ENCODE measurements at regions not wholly inside any gene's neighbourhood (a gene's known extent, or its start where the extent isn't known, plus 50 kb on each side); places are given as distances from the start of the nearest gene placed in this dataset.
A peak's percentile ranks its signal among the peaks of the same experiment; 100 is the strongest.
"Not testable (repeated sequence)": the region's sequence is repeated elsewhere in the genome, so short reads cannot be mapped to it uniquely, and the experiment has no call there.

- no peak for DNase-seq (ENCODE audit: low spot score)
Observed at GRCh38 chr2:53610260-53610659, 157.3 kb upstream of the CHAC2 start.

DNA sequence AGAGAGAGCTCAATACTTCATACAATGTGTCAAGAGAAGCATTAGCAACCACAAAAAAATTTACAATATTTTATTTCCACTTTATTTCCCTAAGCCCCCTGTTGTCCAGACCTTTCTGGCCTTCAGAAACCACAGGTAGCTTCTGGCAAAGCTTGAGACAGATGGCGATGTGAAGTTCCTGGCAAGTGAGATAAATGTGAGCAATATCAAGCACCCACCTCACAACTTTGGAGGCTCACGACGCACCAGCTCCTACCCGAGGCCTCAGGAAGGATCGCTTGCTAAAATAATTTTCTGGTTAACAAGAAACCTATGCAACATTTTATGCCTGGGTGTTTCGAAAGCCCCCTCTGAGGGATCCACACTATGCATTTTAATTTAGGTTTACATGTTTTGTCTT, 158.1 kb upstream of the CHAC2 start:
- no peak for DNase-seq (ENCODE audit: low spot score)

DNA sequence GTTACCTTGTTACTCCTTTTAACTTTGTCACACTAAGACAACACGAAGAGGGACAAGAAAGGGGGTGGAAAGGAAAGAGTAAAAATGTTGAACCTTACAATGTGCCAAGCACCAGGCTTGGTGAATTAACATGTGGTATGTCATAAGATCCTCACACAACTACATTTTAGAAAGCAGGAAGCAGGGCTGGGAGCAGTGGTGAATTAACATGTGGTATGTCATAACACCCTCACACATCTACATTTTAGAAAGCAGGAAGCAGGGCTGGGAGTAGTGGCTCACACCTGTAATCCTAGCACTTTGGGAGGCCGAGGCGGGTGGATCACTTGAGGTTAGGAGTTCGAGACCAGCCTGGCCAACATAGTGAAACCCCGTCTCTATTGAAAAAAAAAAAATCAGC, 159.3 kb upstream of the CHAC2 start:
- DNase-seq (ENCODE audit: low spot score): no peak

DNA sequence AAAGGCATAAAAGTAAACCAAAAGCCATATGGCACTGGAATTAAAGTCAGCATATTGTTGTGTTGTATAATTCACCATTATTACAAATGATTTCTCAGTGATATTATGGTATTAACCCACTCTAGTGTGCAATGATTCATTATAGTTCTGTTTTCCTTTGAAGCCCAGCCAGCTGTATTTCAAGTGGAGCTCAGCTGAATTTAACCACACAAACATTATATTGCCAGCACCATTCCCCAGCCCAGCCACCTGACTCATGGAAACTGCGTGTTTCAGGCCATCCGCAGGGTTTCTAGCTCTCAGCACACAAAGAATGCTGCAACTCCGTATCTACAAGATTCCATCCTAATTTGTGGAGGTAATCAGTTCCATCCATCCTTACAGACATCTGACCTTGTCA, 166.8 kb upstream of the CHAC2 start:
- DNase-seq (ENCODE audit: low spot score): peak; percentile 21

DNA sequence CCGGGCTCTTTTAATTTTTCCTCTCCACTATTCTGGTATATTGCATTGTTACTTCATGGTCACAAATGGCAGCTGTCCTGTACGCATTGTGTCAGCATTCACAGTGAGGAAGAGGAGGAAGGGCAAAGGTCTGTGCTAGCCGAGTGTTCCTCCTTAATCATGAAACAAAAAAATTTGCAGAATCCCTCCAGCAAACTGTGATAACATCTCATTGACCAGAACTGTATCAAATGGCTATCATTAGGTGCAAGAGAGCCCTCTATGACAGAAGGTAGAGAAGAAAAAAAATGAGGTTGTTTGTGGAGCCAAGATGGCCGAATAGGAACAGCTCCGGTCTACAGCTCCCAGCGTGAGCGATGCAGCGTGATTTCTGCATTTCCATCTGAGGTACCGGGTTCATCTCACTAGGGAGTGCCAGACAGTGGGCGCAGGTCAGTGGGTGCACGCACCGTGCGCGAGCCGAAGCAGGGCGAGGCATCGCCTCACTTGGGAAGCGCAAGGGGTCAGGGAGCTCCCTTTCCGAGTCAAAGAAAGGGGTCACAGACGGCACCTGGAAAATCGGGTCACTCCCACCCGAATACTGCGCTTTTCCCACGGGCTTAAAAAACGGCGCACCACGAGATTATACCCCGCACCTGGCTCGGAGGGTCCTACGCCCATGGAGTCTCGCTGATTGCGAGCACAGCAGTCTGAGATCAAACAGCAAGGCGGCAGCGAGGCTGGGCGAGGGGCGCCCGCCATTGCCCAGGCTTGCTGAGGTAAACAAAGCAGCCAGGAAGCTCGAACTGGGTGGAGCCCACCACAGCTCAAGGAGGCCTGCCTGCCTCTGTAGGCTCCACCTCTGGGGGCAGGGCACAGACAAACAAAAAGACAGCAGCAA, 180.6 kb upstream of the CHAC2 start:
- not testable (repeated sequence) for DNase-seq (ENCODE audit: low spot score)

GRCh38 chr2:53584986-53585385, 182.6 kb upstream of the CHAC2 start:
- no peak for DNase-seq (ENCODE audit: low spot score)

DNA sequence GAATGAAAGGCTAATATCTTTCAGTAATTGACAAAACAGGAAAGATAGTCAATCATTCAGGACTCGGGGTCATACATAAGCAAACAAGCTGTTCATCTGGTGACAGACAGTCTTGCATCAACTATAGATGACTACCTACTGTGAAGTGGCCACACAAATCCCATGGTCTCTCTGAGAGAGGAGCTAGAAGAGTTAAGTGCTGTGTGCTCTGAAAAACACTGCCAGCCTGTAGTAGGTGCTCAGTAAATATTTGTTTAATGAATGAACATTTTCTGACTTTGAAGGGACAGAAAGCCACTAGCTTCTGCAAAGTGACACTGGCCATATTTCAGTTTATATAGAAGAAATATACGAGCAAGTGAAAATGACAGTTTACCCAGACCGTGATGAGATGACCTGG, 184.0 kb upstream of the CHAC2 start:
- no peak for DNase-seq (ENCODE audit: low spot score)

- no peak for DNase-seq (ENCODE audit: low spot score)
Observed at GRCh38 chr2:53582556-53582955, 185.0 kb upstream of the CHAC2 start.

GRCh38 chr2:53576166-53576565, 191.4 kb upstream of the CHAC2 start:
- DNase-seq (ENCODE audit: low spot score): no peak

- no peak for DNase-seq (ENCODE audit: low spot score)
Observed at GRCh38 chr2:53575721-53576124, 191.9 kb upstream of the CHAC2 start.

DNA sequence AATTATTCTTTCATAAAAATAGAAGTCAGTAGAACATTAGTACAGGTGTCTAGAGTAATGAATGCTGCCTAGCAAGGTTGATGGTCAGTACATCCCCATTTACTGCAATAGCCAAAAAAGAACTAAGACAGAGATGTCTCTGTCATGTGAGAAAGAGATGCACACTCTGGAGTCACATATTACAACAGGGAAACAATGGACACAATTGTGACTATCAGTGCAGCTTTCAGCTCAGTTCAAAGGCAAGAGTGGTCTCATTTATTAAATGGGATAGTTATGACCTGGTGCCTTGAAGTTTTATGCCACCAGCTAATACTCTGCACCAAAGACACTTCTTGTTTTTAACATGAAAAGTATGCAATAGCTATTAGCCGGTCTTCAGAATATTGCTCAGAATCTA, 194.9 kb upstream of the CHAC2 start:
- peak; percentile 27 for DNase-seq (ENCODE audit: low spot score)

GRCh38 chr2:53569957-53570727, 197.5 kb upstream of the CHAC2 start:
- DNase-seq (ENCODE audit: low spot score): no peak

DNA sequence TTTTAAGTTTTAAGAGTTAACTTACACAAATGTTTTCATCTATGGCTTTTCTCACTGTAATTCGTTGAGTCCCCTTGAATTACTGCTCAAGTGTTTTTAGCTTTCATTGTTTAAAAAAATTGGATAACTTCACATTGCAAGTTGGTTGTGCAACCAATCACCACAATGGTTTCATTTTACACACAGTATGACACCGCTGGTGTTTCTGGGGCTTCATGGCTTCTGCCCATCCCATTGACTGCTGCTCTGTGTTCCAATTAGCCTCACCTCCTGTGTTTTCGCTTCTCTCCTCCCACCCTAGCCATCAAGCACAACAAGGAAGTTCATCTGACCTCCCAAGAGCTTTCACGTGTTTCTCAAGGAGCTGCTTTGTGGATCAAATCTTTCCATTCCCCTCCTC, 199.1 kb upstream of the CHAC2 start:
- DNase-seq (ENCODE audit: low spot score): no peak

GRCh38 chr2:53567073-53567472, 200.5 kb upstream of the CHAC2 start:
- DNase-seq (ENCODE audit: low spot score): no peak

GRCh38 chr2:53562407-53562806, 205.2 kb upstream of the CHAC2 start:
- no peak for DNase-seq (ENCODE audit: low spot score)

- DNase-seq (ENCODE audit: low spot score): no peak
Observed at GRCh38 chr2:53561155-53561554, 206.4 kb upstream of the CHAC2 start.

GRCh38 chr2:53559302-53559966, 208.2 kb upstream of the CHAC2 start:
- DNase-seq (ENCODE audit: low spot score): no peak

- no peak for DNase-seq (ENCODE audit: low spot score)
Observed at GRCh38 chr2:53558867-53559266, 208.7 kb upstream of the CHAC2 start.

GRCh38 chr2:53549497-53549896, 218.1 kb upstream of the CHAC2 start:
- no peak for DNase-seq (ENCODE audit: low spot score)

DNA sequence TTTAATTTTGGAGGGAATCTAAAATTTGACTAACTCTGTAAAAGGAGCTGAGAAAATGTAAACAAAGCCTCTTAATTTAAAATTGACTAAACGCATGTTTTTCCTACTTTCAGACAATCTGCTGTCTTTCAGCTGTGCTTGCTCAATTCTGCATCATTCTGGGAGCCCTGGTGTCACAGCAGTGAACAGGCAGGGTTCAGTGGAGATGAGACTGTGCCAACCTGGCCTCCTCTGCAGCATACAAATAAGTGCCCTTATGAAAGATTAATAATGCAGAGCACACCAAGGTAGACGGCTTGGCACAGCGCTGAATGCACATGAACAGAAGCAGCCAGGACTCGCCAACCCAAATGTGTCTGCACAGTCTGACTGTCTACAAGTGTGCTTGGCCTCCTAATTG, 222.0 kb upstream of the CHAC2 start:
- DNase-seq (ENCODE audit: low spot score): no peak

GRCh38 chr2:53544871-53545558, 222.6 kb upstream of the CHAC2 start:
- no peak for DNase-seq (ENCODE audit: low spot score)

- no peak for DNase-seq (ENCODE audit: low spot score)
Observed at GRCh38 chr2:53543083-53543482, 224.5 kb upstream of the CHAC2 start.
